Stomach (tissue), 8 donors: ENCODE measurements at regions not wholly inside any gene's neighbourhood (a gene's known extent, or its start where the extent isn't known, plus 50 kb on each side); places are given as distances from the start of the nearest gene placed in this dataset.
"Not testable (repeated sequence)": the region's sequence is repeated elsewhere in the genome, so short reads cannot be mapped to it uniquely, and the experiment has no call there.

Experiments
- DNase-seq, 2 donors: peaks; one replicate each; pipeline versions ENCODE4 v3.0.0 to v3.0.0-alpha.2; 2013 to 2019
- H3K27ac ChIP-seq, 5 donors: fragments of 200-600 bp in 4 of 5; sonication (generic) in 4 of 5; one replicate each; pipeline ENCODE4 v1.5.1; 2013 to 2019; ENCODE audit warnings: mild to moderate bottlenecking in 1 of 5, moderate library complexity in 1 of 5
- H3K27me3 ChIP-seq, 3 donors: fragments of 200-600 bp; sonication (generic); one replicate each; pipeline ENCODE4 v1.5.1; 2017 to 2019; ENCODE audit warnings: mixed run types in 1 of 3
- H3K36me3 ChIP-seq, 4 donors: fragments of 200-600 bp; sonication (generic); 1 replicate in 3 of 4; 2 replicates in 1 of 4; pipeline ENCODE4 v1.5.1; 2016 to 2019
- H3K4me1 ChIP-seq, 4 donors: fragments of 200-600 bp; sonication (generic); one replicate each; pipeline ENCODE4 v1.5.1; 2016 to 2019
- H3K4me3 ChIP-seq, 4 donors: fragments of 200-600 bp; sonication (generic) in 3 of 4; one replicate each; pipeline ENCODE4 v1.5.1; 2016 to 2019; ENCODE audit warnings: mild to moderate bottlenecking in 1 of 4
- H3K9me3 ChIP-seq, 4 donors: fragments of 200-600 bp; sonication (generic); one replicate each; pipeline ENCODE4 v1.5.1; 2016 to 2019
- CTCF ChIP-seq, 7 experiments: fragments of 450-650 bp in 4 of 7; fragments of 200-600 bp in 3 of 7; sonication (generic) in 3 of 7; IDR thresholded peaks; one replicate each; pipeline ENCODE4 v1.5.1; 2016 to 2019; ENCODE audit warnings: antibody characterized with exemption in 7 of 7, control low read depth in 2 of 7, mild to moderate bottlenecking in 1 of 7
- EP300 ChIP-seq: sonication (generic); formaldehyde crosslinking; IDR thresholded peaks from one replicate; pipeline ENCODE4 v1.6.1; 2017; ENCODE audit warnings: antibody characterized with exemption
- POLR2A ChIP-seq, 4 donors: fragments of 450-650 bp; IDR thresholded peaks; one replicate each; pipeline ENCODE4 v1.6.1; 2016; ENCODE audit warnings: antibody characterized with exemption in 4 of 4, control low read depth in 2 of 4, mild to moderate bottlenecking in 1 of 4, moderate library complexity in 1 of 4
- POLR2AphosphoS5 ChIP-seq, 3 donors: sonication (generic); formaldehyde crosslinking; IDR thresholded peaks; one replicate each; pipeline ENCODE4 v1.6.1; 2016; ENCODE audit warnings: antibody characterized with exemption in 3 of 3
- WGBS, 5 donors: extraction: QIAGEN DNeasy Blood & Tissue Kit in 3 of 5; methylation state at CpG; one replicate each; pipeline versions ENCODE4 v1.1.5 to v1.1.7; 2013 to 2018; 5-methylcytosine and 5-hydroxymethylcytosine counted together
- intact Hi-C: fragments of 100-400 bp; cut with DNase I; formaldehyde crosslinking; loops from one replicate; pipeline ENCODE4 v1.15.1; 2023; ENCODE audit warnings: low total_unique reads
- donor health status: healthy with polysubstance abuse.
- donor health status: Bipolar disorder and iron deficiency.
- donor health status: healthy.

- Histone ChIP-seq H3K4me1 (no peaks in the 10 kb centered on the region), H3K27me3 (no peaks in the 10 kb centered on the region), H3K9me3 (no peaks in the 10 kb centered on the region), H3K4me3 (no peak overlapping the region), H3K27ac (no peak overlapping the region), H3K36me3 (no peaks in the 10 kb centered on the region)
- WGBS, 5 donors = 0 to 36% (median 2%) methylated on average over 1 of the region's 1 CpG
- intact Hi-C loops = no loop called here
- TF ChIP-seq POLR2AphosphoS5 (IDR thresholded peaks at IDR 0.05) = no peak
- no peak for TF ChIP-seq EP300
- DNase-seq = peak in 1 of 2 donors; percentile 19
These were observed 143.6 kb upstream of the FAM47A start for GRCh38 chrX:34275699-34276098.

- Histone ChIP-seq H3K4me1 (no peaks in the 10 kb centered on the region), H3K4me3 (no peak overlapping the region), H3K36me3 (no peaks in the 10 kb centered on the region), H3K27ac (no peak overlapping the region), H3K9me3 (no peaks in the 10 kb centered on the region), H3K27me3 (no peaks in the 10 kb centered on the region)
- WGBS, 5 donors = 83 to 97% (median 85%) methylated on average over 2 of the region's 2 CpGs
- no peak for TF ChIP-seq EP300
- no peak for TF ChIP-seq POLR2A (IDR thresholded peaks at IDR 0.05)
- TF ChIP-seq POLR2AphosphoS5 (IDR thresholded peaks at IDR 0.05) = no peak
- no peak for TF ChIP-seq CTCF (IDR thresholded peaks at IDR 0.05)
- DNase-seq = no peak
- intact Hi-C loops = no loop called here
These were observed 138.3 kb upstream of the FAM47A start for GRCh38 chrX:34270434-34270833.

- H3K4me1 ChIP-seq = no peaks in the 10 kb centered on the region
- H3K4me3 ChIP-seq = no peak overlapping the region
- 44 to 65% (median 60%) methylated on average over 4 of the region's 4 CpGs for WGBS, 5 donors
- intact Hi-C loops = no loop called here
- no peak overlapping the region for H3K27ac ChIP-seq
- no peaks in the 10 kb centered on the region for H3K36me3 ChIP-seq
- TF ChIP-seq POLR2AphosphoS5 (IDR thresholded peaks at IDR 0.05) = no peak
- no peak for TF ChIP-seq CTCF (IDR thresholded peaks at IDR 0.05)
- no peak for TF ChIP-seq EP300
- TF ChIP-seq POLR2A (IDR thresholded peaks at IDR 0.05) = no peak
- DNase-seq = no peak
- H3K27me3 ChIP-seq = no peaks in the 10 kb centered on the region
- H3K9me3 ChIP-seq = no peaks in the 10 kb centered on the region
These were observed 106.8 kb upstream of the FAM47A start for GRCh38 chrX:34238896-34239295.

GRCh38 chrX:34230156-34230555 lies 98.0 kb upstream of the FAM47A start:
- intact Hi-C loops, H3K36me3 ChIP-seq, H3K9me3 ChIP-seq, DNase-seq, H3K27me3 ChIP-seq, H3K27ac ChIP-seq, H3K4me1 ChIP-seq, H3K4me3 ChIP-seq: not testable (repeated sequence)
- WGBS, 5 donors = 60 to 89% (median 70%) methylated on average over 6 of the region's 6 CpGs

GRCh38 chrX:34227804-34228203 lies 95.7 kb upstream of the FAM47A start:
- Histone ChIP-seq H3K36me3 (no peaks in the 10 kb centered on the region), H3K27ac (no peak overlapping the region), H3K4me1 (no peaks in the 10 kb centered on the region), H3K27me3 (no peaks in the 10 kb centered on the region), H3K4me3 (no peak overlapping the region), H3K9me3 (peaks cover 0 to 9% (median 2%) of the 10 kb centered on the region in 4 donors)
- 82 to 95% (median 93%) methylated on average over 2 of the region's 2 CpGs for WGBS, 5 donors
- TF ChIP-seq POLR2AphosphoS5 (IDR thresholded peaks at IDR 0.05) (no peak), EP300 (no peak), POLR2A (IDR thresholded peaks at IDR 0.05) (no peak), CTCF (IDR thresholded peaks at IDR 0.05) (no peak)
- DNase-seq = no peak
- intact Hi-C loops = no loop called here

- no peak for TF ChIP-seq POLR2A (IDR thresholded peaks at IDR 0.05)
- TF ChIP-seq EP300 = no peak
- no peak for TF ChIP-seq POLR2AphosphoS5 (IDR thresholded peaks at IDR 0.05)
- TF ChIP-seq CTCF (IDR thresholded peaks at IDR 0.05) = no peak
- no peak overlapping the region for H3K4me3 ChIP-seq
- no peak for DNase-seq
- no peak overlapping the region for H3K27ac ChIP-seq
- no peaks in the 10 kb centered on the region for H3K36me3 ChIP-seq
- no peaks in the 10 kb centered on the region for H3K4me1 ChIP-seq
- peaks cover 0 to 9% (median 2%) of the 10 kb centered on the region in 4 donors for H3K9me3 ChIP-seq
- no peaks in the 10 kb centered on the region for H3K27me3 ChIP-seq
- WGBS, 5 donors = 34 to 78% (median 63%) methylated on average over 3 of the region's 3 CpGs
- intact Hi-C loops = no loop called here
These were observed 91.5 kb upstream of the FAM47A start for GRCh38 chrX:34223574-34223973.
